ENCODE measurements at regions not wholly inside any gene's neighbourhood (a gene's known extent, or its start where the extent isn't known, plus 50 kb on each side); places are given as distances from the start of the nearest gene placed in this dataset.

GRCh38 chr9:97766610-97767009 is 69.5 kb upstream of the XPA start:
- TF ChIP-seq CTCF (IDR thresholded peaks at IDR 0.05) (no peak), POLR2A (IDR thresholded peaks at IDR 0.05) (no peak)

All from esophagus squamous epithelium (tissue), 4 donors.